Stimulated activated effector memory CD8-positive, alpha-beta T cell treated with anti-CD3 and anti-CD28 coated beads, Interleukin-12 subunit alpha, Interleukin-12 subunit beta, amount 100 ng/mL, for 72 hours (primary cell): ENCODE measurements at regions not wholly inside any gene's neighbourhood (a gene's known extent, or its start where the extent isn't known, plus 50 kb on each side); places are given as distances from the start of the nearest gene placed in this dataset.
"Not testable (repeated sequence)": the region's sequence is repeated elsewhere in the genome, so short reads cannot be mapped to it uniquely, and the experiment has no call there.

Source experiments
- ATAC-seq: fragments of 150-1000 bp; cut with Tn5 transposase; 2 replicates; pipeline ENCODE4 v1.10.0; 2021
- DNase-seq, 2 donors: peaks; one replicate each; pipeline ENCODE4 v3.0.0; 2021 to 2022; ENCODE audit warnings: low spot score in 2 of 2
- H3K27ac Mint-ChIP-seq: one replicate; pipeline ENCODE4 v1.8.0; 2022; ENCODE audit warnings: mild to moderate bottlenecking, mixed read lengths
- H3K36me3 Mint-ChIP-seq: one replicate; pipeline ENCODE4 v1.8.0; 2022; ENCODE audit warnings: mild to moderate bottlenecking, mixed read lengths
- H3K4me1 Mint-ChIP-seq: one replicate; pipeline ENCODE4 v1.8.0; 2022; ENCODE audit warnings: mixed read lengths
- H3K4me3 Mint-ChIP-seq: one replicate; pipeline ENCODE4 v1.8.0; 2022; ENCODE audit warnings: mild to moderate bottlenecking, mixed read lengths
- H3K9me3 Mint-ChIP-seq: one replicate; pipeline ENCODE4 v1.8.0; 2022; ENCODE audit warnings: mixed read lengths

GRCh38 chr14:80278293-80279023, 67.2 kb upstream of the DIO2 start:
- Mint-ChIP-seq H3K27ac (no peak overlapping the region), H3K4me1 (no peaks in the 10 kb centered on the region), H3K4me3 (no peak overlapping the region), H3K9me3 (peaks cover 12% of the 10 kb centered on the region), H3K36me3 (no peaks in the 10 kb centered on the region)
- ATAC-seq: no peak
- no peak for DNase-seq

DNA sequence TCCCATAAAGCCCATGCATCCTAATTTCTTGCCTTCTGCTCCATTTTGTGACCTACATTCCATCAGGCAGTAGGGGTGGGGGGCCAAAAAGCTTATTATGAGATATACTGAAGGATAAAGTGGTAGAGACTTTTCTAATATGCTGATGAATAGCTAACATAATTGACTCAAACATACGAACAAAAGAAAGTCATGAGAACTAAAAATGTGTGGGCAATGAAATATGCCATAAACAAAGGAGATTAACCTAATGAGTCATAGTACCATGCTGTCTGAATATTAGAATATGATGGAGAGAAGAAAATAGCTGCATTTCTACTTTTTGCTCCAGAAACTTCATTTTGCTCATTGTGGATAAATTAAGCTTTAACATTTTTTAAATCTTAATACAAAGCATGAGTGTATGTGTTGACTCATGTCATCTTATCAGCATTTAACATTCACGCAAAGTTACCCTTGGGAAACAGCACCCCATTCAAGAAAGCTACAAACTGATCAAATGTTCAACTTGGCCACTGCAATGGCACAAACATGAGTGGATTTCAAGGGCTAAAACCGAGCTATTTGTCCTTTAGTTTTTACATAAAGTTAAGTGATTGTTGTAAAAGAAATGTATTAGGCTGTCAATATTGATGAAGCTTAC, 64.0 kb upstream of the DIO2 start:
- DNase-seq (no peak), ATAC-seq (no peak)
- H3K27ac Mint-ChIP-seq: no peak overlapping the region
- peaks cover 13% of the 10 kb centered on the region for H3K9me3 Mint-ChIP-seq
- H3K4me1 Mint-ChIP-seq: no peaks in the 10 kb centered on the region
- H3K4me3 Mint-ChIP-seq: no peak overlapping the region
- H3K36me3 Mint-ChIP-seq: no peaks in the 10 kb centered on the region

- peaks cover 10% of the 10 kb centered on the region for H3K9me3 Mint-ChIP-seq
- DNase-seq, H3K27ac Mint-ChIP-seq, H3K4me3 Mint-ChIP-seq, H3K4me1 Mint-ChIP-seq, H3K36me3 Mint-ChIP-seq, ATAC-seq: not testable (repeated sequence)
Observed at GRCh38 chr14:80274310-80274709, 63.0 kb upstream of the DIO2 start.

- ATAC-seq (no peak), DNase-seq (no peak)
- Mint-ChIP-seq H3K27ac (no peak overlapping the region), H3K4me3 (no peak overlapping the region), H3K36me3 (no peaks in the 10 kb centered on the region), H3K4me1 (no peaks in the 10 kb centered on the region), H3K9me3 (peaks cover 6% of the 10 kb centered on the region)
Observed at GRCh38 chr14:80271389-80271788, 60.1 kb upstream of the DIO2 start.

DNA sequence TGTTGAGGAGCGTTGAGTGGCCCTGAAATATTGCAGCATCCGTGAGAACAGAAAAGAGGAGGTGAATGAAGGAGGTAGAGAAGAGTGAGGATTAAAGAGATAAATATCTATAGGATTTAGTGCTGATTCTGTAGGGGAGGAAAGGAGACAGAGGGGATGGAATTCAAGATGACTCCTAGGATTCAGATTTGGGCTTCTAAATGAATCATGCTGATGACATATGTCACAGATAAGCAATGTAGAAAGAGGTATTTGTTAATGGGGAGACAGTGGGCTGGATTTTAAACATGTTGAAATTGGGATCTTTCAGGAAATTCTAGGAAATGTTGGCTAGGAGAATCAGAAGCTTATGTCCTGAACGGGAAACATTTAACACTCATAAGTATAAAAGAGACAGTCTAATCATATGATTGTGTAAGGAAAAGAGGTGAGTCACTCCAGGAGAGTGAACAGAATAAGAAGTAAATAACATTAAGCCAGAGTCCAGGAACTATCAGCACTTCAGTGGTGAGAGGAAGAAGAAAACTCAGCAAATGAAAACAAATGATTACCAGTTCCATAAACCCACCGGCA, 58.1 kb upstream of the DIO2 start:
- ATAC-seq (no peak), DNase-seq (no peak)
- no peak overlapping the region for H3K4me3 Mint-ChIP-seq
- H3K36me3 Mint-ChIP-seq: no peaks in the 10 kb centered on the region
- peaks cover 4% of the 10 kb centered on the region for H3K9me3 Mint-ChIP-seq
- no peak overlapping the region for H3K27ac Mint-ChIP-seq
- H3K4me1 Mint-ChIP-seq: no peaks in the 10 kb centered on the region

DNA sequence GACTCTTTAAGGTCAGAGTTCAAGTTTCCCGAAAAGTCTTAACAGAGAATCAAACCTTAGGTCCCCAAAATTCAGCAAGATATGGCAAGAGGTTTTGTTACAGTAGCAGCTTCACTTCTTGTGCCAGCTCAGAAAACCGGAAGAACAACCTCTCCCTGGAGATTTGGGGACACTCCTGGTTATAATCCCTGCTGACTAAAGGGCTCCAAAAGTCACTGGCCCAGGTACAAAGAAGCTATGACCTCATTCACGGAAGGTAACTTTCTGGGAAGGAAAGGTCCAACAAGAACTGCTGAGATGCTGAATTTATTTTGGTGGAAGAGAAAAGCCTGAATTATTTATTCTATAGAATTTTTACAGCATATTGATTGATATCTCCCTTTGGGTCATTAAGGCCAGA, 55.6 kb upstream of the DIO2 start:
- peaks cover 3% of the 10 kb centered on the region for H3K9me3 Mint-ChIP-seq
- H3K27ac Mint-ChIP-seq: no peak overlapping the region
- no peaks in the 10 kb centered on the region for H3K36me3 Mint-ChIP-seq
- H3K4me3 Mint-ChIP-seq: no peak overlapping the region
- DNase-seq: no peak
- ATAC-seq: no peak
- no peaks in the 10 kb centered on the region for H3K4me1 Mint-ChIP-seq

DNA sequence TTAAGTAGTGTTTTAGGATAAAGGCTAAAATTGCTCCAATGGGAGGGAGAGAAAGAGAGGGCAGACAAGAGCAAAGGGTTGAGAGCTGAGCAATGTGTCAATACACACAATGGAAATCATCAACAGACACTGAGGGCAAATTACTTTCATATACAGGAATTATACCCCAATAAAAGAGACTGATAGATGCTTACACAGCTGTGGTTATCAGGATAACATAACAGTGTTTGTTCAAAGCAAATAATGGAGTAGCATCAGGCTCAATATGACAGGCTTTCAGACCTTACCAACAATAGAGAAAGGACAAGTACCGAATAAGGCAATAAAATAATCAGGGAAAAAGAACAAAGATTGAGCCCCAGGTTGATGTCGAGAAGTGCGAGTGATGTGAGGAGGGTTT, 53.4 kb upstream of the DIO2 start:
- Mint-ChIP-seq H3K9me3 (peaks cover 3% of the 10 kb centered on the region), H3K36me3 (no peaks in the 10 kb centered on the region), H3K4me1 (no peaks in the 10 kb centered on the region), H3K4me3 (no peak overlapping the region), H3K27ac (no peak overlapping the region)
- ATAC-seq (no peak), DNase-seq (no peak)
